ENCODE measurements at regions not wholly inside any gene's neighbourhood (a gene's known extent, or its start where the extent isn't known, plus 50 kb on each side); places are given as distances from the start of the nearest gene placed in this dataset.

GRCh38 chr3:10756546-10756945 lies 59.5 kb upstream of the SLC6A11 start (continued):
- TF ChIP-seq RFX5 (IDR thresholded peaks at IDR 0.05; ENCODE audit: low read length) (no peak), CHD2 (IDR thresholded peaks at IDR 0.05; ENCODE audit: low read length, partially characterized antibody) (no peak), FOXM1 (IDR thresholded peaks at IDR 0.05; ENCODE audit: low read depth) (no peak), RAD21 (IDR thresholded peaks at IDR 0.05; ENCODE audit: low read length) (no peak), GABPA (IDR thresholded peaks at IDR 0.05; ENCODE audit: low read depth) (no peak), TEAD4 (IDR thresholded peaks at IDR 0.05; ENCODE audit: borderline replicate concordance, insufficient read depth) (no peak), TAF1 (IDR thresholded peaks at IDR 0.05; ENCODE audit: borderline replicate concordance, low read depth, low read length) (no peak)

- H3K4me2 ChIP-seq, result no peak overlapping the region
- no peaks in the 10 kb centered on the region for H3K79me2 ChIP-seq (ENCODE audit: insufficient read depth)
- DNase-seq, result no peak
- H4K20me1 ChIP-seq (ENCODE audit: insufficient read depth), result no peaks in the 10 kb centered on the region
- no peaks in the 10 kb centered on the region for H3K36me3 ChIP-seq (replicated peaks in 1 of 2; ENCODE audit: control insufficient read depth in 1 of 2, insufficient read depth in 2 of 2, low read length in 1 of 2)
- H3F3A ChIP-seq (replicated peaks; ENCODE audit: insufficient read depth), result no peaks in the 10 kb centered on the region
- H3K27me3 ChIP-seq (ENCODE audit: insufficient read depth), result no peaks in the 10 kb centered on the region
- TF ChIP-seq MXI1 (IDR thresholded peaks at IDR 0.05; ENCODE audit: low read depth, low read length), result no peak
- no peak for TF ChIP-seq REST (IDR thresholded peaks at IDR 0.05; ENCODE audit: low read depth, low read length)
- TF ChIP-seq USF2 (IDR thresholded peaks at IDR 0.05; ENCODE audit: borderline replicate concordance, low read depth, low read length), result no peak
- no peak for TF ChIP-seq GABPA (IDR thresholded peaks at IDR 0.05; ENCODE audit: low read depth)
- TF ChIP-seq POLR2AphosphoS5 (IDR thresholded peaks at IDR 0.05; ENCODE audit: low read depth, low read length), result no peak
- TF ChIP-seq EP300 (IDR thresholded peaks at IDR 0.05; ENCODE audit: borderline replicate concordance in 1 of 2, low read depth in 1 of 2, low read length in 1 of 2), result no peak
- TF ChIP-seq JUND (IDR thresholded peaks at IDR 0.05), result no peak
- TF ChIP-seq SIN3A (IDR thresholded peaks at IDR 0.05; ENCODE audit: borderline replicate concordance, low read depth, low read length), result no peak
- no peak for TF ChIP-seq TAF1 (IDR thresholded peaks at IDR 0.05; ENCODE audit: borderline replicate concordance, low read depth, low read length)
- no peak for TF ChIP-seq EZH2phosphoT487 (IDR thresholded peaks at IDR 0.05; ENCODE audit: borderline replicate concordance, low read depth)
- no peaks in the 10 kb centered on the region for H3K9me3 ChIP-seq
- CTCF ChIA-PET, result interaction anchor here (1.0 to 12.7 kb wide), 20 partner anchors 8 to 449 kb away, joined by 3 to 152 read pairs (median 5); no protein-coding TSS in a partner anchor
- no peak overlapping the region for H3K27ac ChIP-seq (ENCODE audit: low read depth in 2 of 2, low read length in 1 of 2)
- no peak overlapping the region for H2AFZ ChIP-seq (ENCODE audit: low read depth)
- no peaks in the 10 kb centered on the region; a peak in 1 of 4 replicates for H3K4me1 ChIP-seq (ENCODE audit: control insufficient read depth in 1 of 2, insufficient read depth in 2 of 2, low read depth in 1 of 2, low read length in 1 of 2)
- POLR2A ChIA-PET, result no interaction called here
- no peak overlapping the region for H3K4me3 ChIP-seq (ENCODE audit: low read depth in 2 of 2, low read length in 1 of 2)
- H3K9ac ChIP-seq, result no peak overlapping the region
- 19% methylated on average over 10 of the region's 10 CpGs for WGBS (ENCODE audit: low lambda C conversion rate)
- no peaks in the 10 kb centered on the region for H3K9me2 ChIP-seq
These were observed 58.8 kb upstream of the SLC6A11 start for GRCh38 chr3:10757021-10757820.
